BLaER1 (cell line): ENCODE measurements at regions not wholly inside any gene's neighbourhood (a gene's known extent, or its start where the extent isn't known, plus 50 kb on each side); places are given as distances from the start of the nearest gene placed in this dataset.

ENCODE experiments used
- H3K27ac ChIP-seq: shearing (Covaris generic); formaldehyde crosslinking; 2 replicates; pipeline ENCODE4 v1.8.1; 2022
- H3K27me3 ChIP-seq: shearing (Covaris generic); formaldehyde crosslinking; 2 replicates; pipeline ENCODE4 v1.8.1; 2022
- H3K36me3 ChIP-seq: shearing (Covaris generic); formaldehyde crosslinking; 2 replicates; pipeline ENCODE4 v1.8.1; 2022
- H3K4me1 ChIP-seq: shearing (Covaris generic); formaldehyde crosslinking; 2 replicates; pipeline ENCODE4 v1.8.1; 2022
- H3K4me2 ChIP-seq: shearing (Covaris generic); formaldehyde crosslinking; 2 replicates; pipeline ENCODE4 v1.8.1; 2022
- H3K4me3 ChIP-seq: shearing (Covaris generic); formaldehyde crosslinking; 2 replicates; pipeline ENCODE4 v1.8.1; 2022
- H3K9ac ChIP-seq: shearing (Covaris generic); formaldehyde crosslinking; 2 replicates; pipeline ENCODE4 v1.8.1; 2022
- H3K9me3 ChIP-seq: shearing (Covaris generic); formaldehyde crosslinking; 2 replicates; pipeline ENCODE4 v1.8.1; 2022
- H4K20me1 ChIP-seq: shearing (Covaris generic); formaldehyde crosslinking; 2 replicates; pipeline ENCODE4 v1.8.1; 2022
- Cebpa-rat ChIP-seq: shearing (Covaris generic); IDR thresholded peaks from 2 replicates; pipeline ENCODE4 v1.8.1; 2022

DNA sequence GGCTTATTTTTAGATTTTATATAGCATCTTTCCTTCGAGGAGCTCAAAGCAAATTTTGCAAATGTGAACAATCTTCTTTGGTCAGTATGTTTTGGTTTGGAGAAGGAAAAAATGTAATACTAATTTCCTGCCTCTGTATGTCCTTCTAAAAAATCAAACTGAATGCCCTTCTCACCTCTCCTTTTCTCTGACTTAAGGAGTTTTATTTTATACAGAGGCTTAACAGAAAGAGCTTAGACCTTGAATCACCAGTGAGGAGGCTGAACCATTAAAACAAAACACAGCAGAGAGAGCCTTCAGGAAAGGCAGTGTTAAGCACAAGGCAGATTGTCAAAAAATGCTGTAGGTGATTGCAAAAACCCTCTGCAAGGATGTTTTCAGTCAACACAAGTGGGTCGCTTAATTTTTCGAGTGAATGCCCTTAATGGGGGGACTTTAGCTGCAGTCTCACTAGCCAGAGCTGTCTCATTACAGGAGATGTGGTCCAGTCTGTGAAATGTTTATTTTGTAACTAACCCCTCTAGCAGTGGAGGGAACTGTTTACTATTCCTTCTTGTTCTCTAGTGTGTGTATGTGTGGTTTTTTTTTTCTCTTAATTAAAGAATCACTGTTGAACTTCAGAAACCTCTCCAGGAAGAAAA is 481.3 kb upstream of the CITED2 start:
- no peaks in the 10 kb centered on the region for H3K4me1 ChIP-seq
- no peak overlapping the region for H3K9ac ChIP-seq
- no peaks in the 10 kb centered on the region for H3K9me3 ChIP-seq
- no peak for TF ChIP-seq Cebpa-rat
- H3K27ac ChIP-seq = no peak overlapping the region
- H4K20me1 ChIP-seq = no peaks in the 10 kb centered on the region
- no peaks in the 10 kb centered on the region for H3K36me3 ChIP-seq
- H3K4me3 ChIP-seq = no peak overlapping the region
- H3K4me2 ChIP-seq = no peak overlapping the region
- H3K27me3 ChIP-seq = no peaks in the 10 kb centered on the region

DNA sequence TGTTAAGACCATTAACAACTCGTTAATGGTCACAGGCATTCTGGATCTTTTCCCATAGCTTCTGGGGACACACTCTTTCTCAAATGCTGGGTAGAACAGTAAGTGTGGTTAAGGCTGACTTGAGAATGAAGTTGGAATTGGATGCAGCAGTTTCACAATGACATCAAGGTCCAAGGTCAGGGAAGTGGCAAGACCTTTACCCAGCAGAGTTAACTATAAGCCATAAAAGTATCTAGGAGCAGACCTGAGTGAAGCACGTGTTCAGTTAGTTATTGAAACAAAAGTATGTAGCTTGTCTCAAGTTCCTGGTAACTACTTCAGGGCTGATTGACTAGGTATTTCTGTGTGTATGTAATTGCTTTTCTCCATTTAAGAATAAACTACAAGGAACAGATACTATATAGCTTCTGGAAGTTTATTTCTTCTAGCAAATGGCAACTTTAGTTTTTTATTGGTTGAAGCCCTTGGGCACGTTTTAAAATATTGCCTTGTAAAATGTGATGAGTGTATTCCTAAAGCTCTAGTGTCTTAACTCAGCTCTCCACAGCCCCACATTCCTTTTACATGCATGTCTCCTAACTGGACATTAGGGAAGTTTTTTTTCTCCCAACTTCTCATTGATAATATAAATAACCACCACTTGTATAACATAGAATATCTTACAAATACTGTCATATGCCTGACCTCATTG is 479.0 kb upstream of the CITED2 start:
- no peak overlapping the region for H3K27ac ChIP-seq
- no peaks in the 10 kb centered on the region for H3K9me3 ChIP-seq
- no peaks in the 10 kb centered on the region for H3K36me3 ChIP-seq
- TF ChIP-seq Cebpa-rat = no peak
- H3K4me3 ChIP-seq = no peak overlapping the region
- H3K4me1 ChIP-seq = no peaks in the 10 kb centered on the region
- H3K9ac ChIP-seq = no peak overlapping the region
- no peak overlapping the region for H3K4me2 ChIP-seq
- no peaks in the 10 kb centered on the region for H3K27me3 ChIP-seq
- H4K20me1 ChIP-seq = no peaks in the 10 kb centered on the region

DNA sequence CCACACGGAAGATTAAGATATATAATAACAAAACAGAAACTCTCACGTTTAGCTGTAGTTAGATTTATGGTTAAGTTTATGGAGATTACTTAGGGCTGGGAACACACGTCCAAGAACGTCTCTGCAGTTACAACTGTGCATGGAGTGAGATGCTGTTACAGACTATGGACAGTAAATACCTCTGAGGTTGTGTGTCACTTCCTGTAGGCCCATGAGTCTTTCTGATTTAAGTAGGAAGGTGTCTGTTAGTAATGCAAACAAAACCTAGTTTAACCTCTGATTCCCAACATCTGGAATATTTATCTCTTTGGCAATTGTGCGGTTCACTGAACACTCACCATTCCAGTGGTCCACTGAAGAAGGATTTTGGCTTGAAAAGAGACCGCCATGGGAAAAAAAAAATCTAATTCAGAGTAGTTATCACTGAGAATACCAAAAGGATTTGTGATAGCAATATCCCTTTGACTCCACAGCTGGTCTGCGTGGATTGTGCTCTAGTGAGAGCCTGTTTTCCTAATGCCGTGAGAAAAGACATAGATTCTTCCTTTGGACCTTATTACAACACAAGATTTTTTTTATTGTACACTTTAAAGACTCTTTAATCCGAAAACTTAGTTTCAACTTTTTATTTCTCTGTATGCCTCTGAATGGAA is 478.2 kb upstream of the CITED2 start:
- Histone ChIP-seq H3K4me3 (no peak overlapping the region), H3K4me2 (no peak overlapping the region), H3K27ac (no peak overlapping the region), H3K9me3 (no peaks in the 10 kb centered on the region), H3K4me1 (no peaks in the 10 kb centered on the region), H4K20me1 (no peaks in the 10 kb centered on the region), H3K27me3 (no peaks in the 10 kb centered on the region), H3K9ac (no peak overlapping the region), H3K36me3 (no peaks in the 10 kb centered on the region)
- TF ChIP-seq Cebpa-rat = no peak

DNA sequence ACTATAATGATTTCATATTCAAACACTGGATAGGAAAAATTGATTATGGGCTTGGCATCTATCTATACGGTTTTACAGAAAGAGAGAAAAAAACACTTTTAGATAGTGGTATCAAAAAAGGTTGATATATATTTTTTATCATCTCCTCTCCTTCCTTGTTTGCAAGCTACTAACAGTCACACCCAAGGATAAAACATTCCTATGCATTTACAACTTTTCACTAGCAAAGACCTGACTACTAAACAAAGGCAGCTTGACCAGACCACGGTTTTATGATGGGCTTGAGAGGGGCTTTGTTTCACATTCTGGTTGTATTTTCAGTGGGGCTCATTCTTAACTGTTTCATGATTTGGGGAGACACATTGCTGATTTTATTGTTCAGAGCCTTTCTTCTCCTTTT is 477.6 kb upstream of the CITED2 start:
- Histone ChIP-seq H3K27ac (no peak overlapping the region), H3K4me3 (no peak overlapping the region), H3K27me3 (no peaks in the 10 kb centered on the region), H3K9me3 (no peaks in the 10 kb centered on the region), H3K4me1 (no peaks in the 10 kb centered on the region), H3K4me2 (no peak overlapping the region), H3K36me3 (no peaks in the 10 kb centered on the region), H4K20me1 (no peaks in the 10 kb centered on the region), H3K9ac (no peak overlapping the region)
- TF ChIP-seq Cebpa-rat = no peak

DNA sequence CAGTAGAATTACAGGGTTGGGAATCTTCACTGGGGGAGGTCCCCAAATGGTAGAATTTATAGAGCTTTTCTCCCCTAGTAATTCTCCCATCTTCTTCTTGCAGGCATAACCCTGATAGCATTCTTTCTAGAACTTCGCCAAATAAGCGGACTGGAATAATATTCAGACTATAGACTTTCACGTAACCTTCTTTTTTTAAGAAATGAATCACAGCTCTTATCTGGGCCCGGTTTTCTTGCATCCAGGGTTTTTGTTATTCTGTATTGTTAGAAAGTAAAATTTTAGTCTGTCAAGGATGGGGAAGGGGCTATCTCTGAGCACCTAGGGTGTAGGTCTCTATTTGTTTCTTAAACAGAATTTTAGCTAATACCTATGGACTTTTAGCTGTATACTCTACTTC is 476.8 kb upstream of the CITED2 start:
- no peaks in the 10 kb centered on the region for H4K20me1 ChIP-seq
- no peaks in the 10 kb centered on the region for H3K9me3 ChIP-seq
- H3K36me3 ChIP-seq = no peaks in the 10 kb centered on the region
- H3K4me2 ChIP-seq = no peak overlapping the region
- H3K27me3 ChIP-seq = no peaks in the 10 kb centered on the region
- no peak overlapping the region for H3K27ac ChIP-seq
- H3K4me1 ChIP-seq = no peaks in the 10 kb centered on the region
- H3K4me3 ChIP-seq = no peak overlapping the region
- no peak overlapping the region for H3K9ac ChIP-seq
- TF ChIP-seq Cebpa-rat = no peak

DNA sequence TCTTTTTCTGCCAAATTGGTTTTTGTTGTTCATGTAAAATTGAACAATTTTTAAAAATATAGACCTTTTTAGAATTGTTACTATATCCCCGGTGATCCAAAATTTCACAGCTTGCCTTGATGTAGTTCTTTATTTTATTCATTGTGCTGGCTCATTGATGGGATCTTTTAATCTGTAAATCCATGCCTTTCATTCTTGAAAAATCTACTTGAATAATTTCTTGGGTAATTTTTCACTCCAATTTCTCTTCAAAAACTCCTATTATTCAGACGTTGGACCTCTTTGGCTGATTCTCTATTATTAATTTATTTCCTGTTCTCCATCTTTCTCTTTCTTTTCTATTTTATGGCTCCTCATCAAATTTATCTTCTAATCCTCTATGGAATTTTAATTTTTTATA is 476.1 kb upstream of the CITED2 start:
- H3K27ac ChIP-seq = no peak overlapping the region

DNA sequence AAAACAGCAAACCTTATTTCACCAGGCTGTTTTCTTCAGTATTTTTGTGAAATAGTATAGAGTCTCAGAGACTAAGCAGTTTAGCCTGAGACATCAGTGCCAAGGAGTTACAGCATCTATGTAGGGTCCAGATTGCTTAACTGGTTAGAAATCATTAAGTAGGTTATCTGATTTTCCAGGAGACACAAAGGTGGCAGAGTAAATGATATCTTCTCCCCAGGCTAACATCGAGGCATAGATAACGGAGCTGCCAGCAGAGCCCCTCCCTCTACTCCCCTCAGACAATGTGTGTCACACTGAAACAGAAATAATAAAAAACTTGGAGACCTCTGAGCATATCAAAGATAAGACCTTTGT is 473.0 kb upstream of the CITED2 start:
- H3K36me3 ChIP-seq = no peaks in the 10 kb centered on the region
- H3K9ac ChIP-seq = no peak overlapping the region
- no peak for TF ChIP-seq Cebpa-rat
- H4K20me1 ChIP-seq = no peaks in the 10 kb centered on the region
- no peak overlapping the region for H3K4me2 ChIP-seq
- no peaks in the 10 kb centered on the region for H3K4me1 ChIP-seq
- H3K9me3 ChIP-seq = no peaks in the 10 kb centered on the region
- no peak overlapping the region for H3K4me3 ChIP-seq
- no peak overlapping the region for H3K27ac ChIP-seq
- H3K27me3 ChIP-seq = no peaks in the 10 kb centered on the region

More for the DNA sequence above, 476.1 kb upstream of the CITED2 start:
- H3K9me3 ChIP-seq = no peaks in the 10 kb centered on the region
- no peaks in the 10 kb centered on the region for H3K4me1 ChIP-seq
- no peaks in the 10 kb centered on the region for H4K20me1 ChIP-seq
- H3K4me2 ChIP-seq = no peak overlapping the region
- no peak overlapping the region for H3K9ac ChIP-seq
- no peak overlapping the region for H3K4me3 ChIP-seq
- H3K27me3 ChIP-seq = no peaks in the 10 kb centered on the region
- TF ChIP-seq Cebpa-rat = no peak
- no peaks in the 10 kb centered on the region for H3K36me3 ChIP-seq

DNA sequence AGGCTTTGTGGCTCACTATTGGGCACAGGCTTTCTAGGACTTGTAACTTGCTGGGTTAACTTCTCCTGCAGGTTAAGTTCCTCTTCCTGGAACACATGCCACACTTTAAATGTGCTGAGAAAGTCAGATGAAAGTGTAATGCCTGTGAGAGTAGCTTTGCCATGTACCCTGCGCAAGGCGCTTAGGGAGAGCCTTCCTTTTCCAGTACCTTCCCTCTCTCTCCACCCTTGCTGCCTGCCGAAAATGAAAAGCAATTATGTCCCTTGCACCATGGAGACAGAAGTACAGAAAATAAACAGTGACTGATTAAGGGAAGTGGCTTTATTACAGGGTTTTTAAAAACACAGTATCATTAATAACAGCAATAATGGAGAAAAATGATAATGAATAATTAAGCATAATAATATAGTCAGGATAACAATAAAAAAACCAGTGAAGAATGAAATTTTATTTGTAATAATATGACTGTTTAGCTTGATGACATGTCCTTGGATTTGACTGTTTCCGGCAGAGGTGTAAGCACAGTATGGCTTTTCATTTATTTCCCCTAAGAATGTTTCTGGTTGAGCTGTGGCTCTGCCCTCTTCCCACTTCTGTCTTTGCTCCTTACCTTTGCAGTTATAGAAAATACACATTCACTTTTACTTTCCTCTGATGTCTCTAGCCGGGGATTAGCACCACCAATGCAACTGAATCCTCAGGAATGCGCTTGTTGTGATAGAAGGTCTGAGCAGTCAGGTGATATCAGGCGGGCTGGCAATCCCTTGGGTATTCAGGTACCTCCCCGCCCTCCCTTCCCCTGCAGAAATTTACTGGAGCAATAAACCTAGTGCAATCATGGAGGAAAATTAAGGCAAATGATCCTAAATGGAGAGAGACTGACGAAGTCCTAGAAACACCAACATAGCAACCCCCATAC is 472.3 kb upstream of the CITED2 start:
- Histone ChIP-seq H3K4me1 (peaks cover 2% of the 10 kb centered on the region; the same call in 1 of the 2 replicates), H3K9ac (no peak overlapping the region), H3K4me3 (no peak overlapping the region), H3K4me2 (no peak overlapping the region), H3K9me3 (no peaks in the 10 kb centered on the region), H3K27me3 (no peaks in the 10 kb centered on the region), H3K36me3 (no peaks in the 10 kb centered on the region), H4K20me1 (no peaks in the 10 kb centered on the region), H3K27ac (no peak overlapping the region)
- no peak for TF ChIP-seq Cebpa-rat

DNA sequence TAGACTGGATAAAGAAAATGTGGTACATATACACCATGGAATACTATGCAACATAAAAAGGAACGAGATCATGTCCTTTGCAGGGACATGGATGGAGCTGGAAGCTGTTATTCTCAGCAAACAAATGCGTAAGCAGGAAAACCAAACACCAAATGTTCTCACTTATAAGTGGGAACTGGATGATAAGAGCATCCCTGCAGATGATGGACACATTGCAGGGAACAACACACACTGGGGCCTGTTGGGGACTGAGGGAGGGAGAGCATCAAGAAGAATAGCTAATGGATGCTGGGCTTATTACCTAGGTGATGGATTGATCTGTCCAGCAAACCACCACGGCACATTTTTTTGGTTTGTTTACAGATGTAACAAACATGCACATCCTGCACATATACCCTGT is 470.5 kb upstream of the CITED2 start:
- no peak overlapping the region for H3K9ac ChIP-seq
- H4K20me1 ChIP-seq = no peaks in the 10 kb centered on the region
- H3K27me3 ChIP-seq = no peaks in the 10 kb centered on the region
- H3K4me1 ChIP-seq = peaks cover 8% of the 10 kb centered on the region; the same call in 1 of the 2 replicates
- H3K4me3 ChIP-seq = no peak overlapping the region
- H3K9me3 ChIP-seq = no peaks in the 10 kb centered on the region
- H3K27ac ChIP-seq = no peak overlapping the region
- TF ChIP-seq Cebpa-rat = no peak
- no peaks in the 10 kb centered on the region for H3K36me3 ChIP-seq
- H3K4me2 ChIP-seq = no peak overlapping the region
